K562 (cell line): ENCODE measurements at regions not wholly inside any gene's neighbourhood (a gene's known extent, or its start where the extent isn't known, plus 50 kb on each side); places are given as distances from the start of the nearest gene placed in this dataset.

Experiments used
- ATAC-seq: fragments of 200-7000 bp; cut with Tn5 transposase; 3 replicates; pipeline ENCODE4 v1.9.1; 2020; ENCODE audit warnings: moderate library complexity
- BruUV-seq: library from RNA; stranded (reverse); fragments of 400-500 nt; replicated peaks from 2 replicates; lab custom pipeline; 2021; lab: Mats Ljungman, UMichigan
- CTCF ChIA-PET: fragments of 300-600 bp; formaldehyde crosslinking; extraction: SDS; loops from one replicate; lab custom pipeline; 2021; ENCODE audit warnings: low intra/inter-chr PET ratio; lab: Yijun Ruan, JAX
- POLR2A ChIA-PET: fragments of 300-600, 350-650 bp; sonication (Branson Sonifier 250); formaldehyde crosslinking; extraction: SDS; loops from one replicate; lab custom pipeline; 2021; ENCODE audit warnings: antibody characterized with exemption, inconsistent platforms; lab: Yijun Ruan, JAX
- DNase-seq, 4 experiments: peaks; one replicate each; pipeline versions ENCODE4 v3.0.0 to v3.0.0-alpha.2; 2011 to 2018; ENCODE audit warnings: low spot score in 3 of 4, mixed read lengths in 3 of 4; ENCODE audit errors: extremely low read depth in 1 of 4
- FAIRE-seq: peaks from 2 replicates; lab custom pipeline; 2011; peaks lifted over from hg19 to GRCh38; lab: Jason Lieb, UNC
- H2AFZ ChIP-seq: 2 replicates; pipeline ENCODE4 v1.6.0; 2011; ENCODE audit warnings: low read depth, low read length, control low read depth, inconsistent platforms
- H3K27ac ChIP-seq: fragments of 200-600 bp; 3 replicates; pipeline ENCODE4 v1.8.0; 2011; ENCODE audit warnings: low read depth, mild to moderate bottlenecking, control low read depth, inconsistent platforms, low read length, moderate library complexity, mixed read lengths; ENCODE audit errors: extremely low read depth
- H3K27me3 ChIP-seq, 2 experiments: fragments of 300-600 bp in 1 of 2; 2 replicates in 1 of 2; 3 replicates in 1 of 2; pipeline versions ENCODE4 v1.6.0 to v1.8.0; 2011; ENCODE audit warnings: inconsistent platforms in 2 of 2, low read length in 2 of 2, mild to moderate bottlenecking in 1 of 2, mixed read lengths in 1 of 2, moderate library complexity in 1 of 2; ENCODE audit not compliant: control insufficient read depth in 2 of 2, insufficient read depth in 2 of 2
- H3K36me3 ChIP-seq: fragments of 300-600 bp; 3 replicates; pipeline ENCODE4 v1.8.0; 2011; ENCODE audit warnings: mild to moderate bottlenecking, low read length, inconsistent platforms; ENCODE audit not compliant: control insufficient read depth, insufficient read depth
- H3K4me1 ChIP-seq, 2 experiments: fragments of 200-600 bp in 1 of 2; replicated peaks in 1 of 2; 2 replicates in 1 of 2; 3 replicates in 1 of 2; pipeline versions ENCODE4 v1.5.1 to v1.8.0; 2011; ENCODE audit warnings: inconsistent platforms in 2 of 2, low read length in 2 of 2, mild to moderate bottlenecking in 1 of 2, mixed read lengths in 1 of 2, moderate library complexity in 1 of 2; ENCODE audit not compliant: control insufficient read depth in 2 of 2, insufficient read depth in 2 of 2
- H3K4me2 ChIP-seq: 2 replicates; pipeline ENCODE4 v1.6.1; 2011; ENCODE audit warnings: low read length, control low read depth, inconsistent platforms, mixed read lengths; ENCODE audit not compliant: insufficient read depth
- H3K4me3 ChIP-seq: fragments of 200-600 bp; sonication (generic), shearing (Covaris generic); 2 replicates; pipeline ENCODE4 v1.5.1; 2016; ENCODE audit warnings: control low read depth, inconsistent platforms
- H3K79me2 ChIP-seq: fragments of 200-600 bp; 3 replicates; pipeline ENCODE4 v1.8.0; 2011; ENCODE audit warnings: low read length, inconsistent platforms; ENCODE audit not compliant: control insufficient read depth, insufficient read depth
- H3K9ac ChIP-seq, 2 experiments: 2 replicates each; pipeline versions ENCODE4 v1.6.0 to v1.6.1; 2011; ENCODE audit warnings: low read depth in 2 of 2, low read length in 2 of 2, control low read depth in 1 of 2, inconsistent platforms in 1 of 2, mild to moderate bottlenecking in 1 of 2, mixed read lengths in 1 of 2; ENCODE audit not compliant: insufficient read depth in 1 of 2
- H3K9me1 ChIP-seq: one replicate; pipeline ENCODE4 v1.6.0; 2011; ENCODE audit warnings: inconsistent platforms, mild to moderate bottlenecking, low read length, moderate library complexity; ENCODE audit not compliant: control insufficient read depth, insufficient read depth
- H3K9me3 ChIP-seq: replicated peaks from 2 replicates; pipeline ENCODE4 v1.5.1; 2011; ENCODE audit warnings: low read depth, low read length, inconsistent platforms; ENCODE audit not compliant: control insufficient read depth, insufficient read depth
- H4K20me1 ChIP-seq: replicated peaks from 2 replicates; pipeline ENCODE4 v1.6.1; 2011; ENCODE audit warnings: low read length, inconsistent platforms, mixed read lengths; ENCODE audit not compliant: control insufficient read depth, insufficient read depth
- ETV6 ChIP-seq, 3 experiments: fragments of 150-350 bp in 1 of 3; sonication (generic) in 1 of 3; formaldehyde crosslinking in 1 of 3; IDR thresholded peaks; 2 replicates each; pipeline versions ENCODE4 v1.6.1 to v1.8.0; 2014 to 2022; ENCODE audit warnings: borderline replicate concordance in 2 of 3, low read depth in 2 of 3, antibody characterized with exemption in 1 of 3, low read length in 1 of 3, mild to moderate bottlenecking in 1 of 3, missing genetic modification reagents in 1 of 3
- POLR2G ChIP-seq: fragments of 200-400 bp; formaldehyde crosslinking; IDR thresholded peaks from 2 replicates; pipeline ENCODE4 v1.6.1; 2017; ENCODE audit warnings: low read depth, mild to moderate bottlenecking, antibody characterized with exemption, low read length, moderate library complexity
- RBFOX2 ChIP-seq: fragments of 200-400 bp; formaldehyde crosslinking; IDR thresholded peaks from 2 replicates; pipeline ENCODE4 v1.6.1; 2017; ENCODE audit warnings: low read depth, mild to moderate bottlenecking, low read length, moderate library complexity
- RCOR1 ChIP-seq, 2 experiments: IDR thresholded peaks; 2 replicates each; pipeline ENCODE4 v1.6.1; 2012; ENCODE audit warnings: low read depth in 2 of 2, low read length in 2 of 2, borderline replicate concordance in 1 of 2, improper control_type of control experiment in 1 of 2
- ZKSCAN3 ChIP-seq: fragments of 250-450 bp; sonication (Bioruptor Pico); IDR thresholded peaks from 2 replicates; pipeline ENCODE4 v1.4.0; 2020
- ZNF431 ChIP-seq: sonication (generic); formaldehyde crosslinking; IDR thresholded peaks from 2 replicates; pipeline ENCODE4 v1.8.0; 2022; ENCODE audit warnings: mild to moderate bottlenecking, missing genetic modification reagents
- ZNF76 ChIP-seq: fragments of 250-450 bp; sonication (Bioruptor Pico); IDR thresholded peaks from 2 replicates; pipeline ENCODE4 v1.4.0; 2020; ENCODE audit warnings: mild to moderate bottlenecking, moderate library complexity, borderline replicate concordance
- WGBS: fragments of 100-300 bp; shearing (Covaris generic); methylation state at CpG from one replicate; pipeline ENCODE4 v1.1.6; 2016; ENCODE audit warnings: low coverage, mixed read lengths; ENCODE audit not compliant: insufficient coverage; ENCODE audit errors: missing lambda C conversion rate; 5-methylcytosine and 5-hydroxymethylcytosine counted together
- in situ Hi-C: fragments of 300-500 bp; cut with MboI; formaldehyde crosslinking; loops from 4 replicates; pipeline ENCODE4 v1.15.0; 2018; ENCODE audit warnings: inconsistent platforms, mixed read lengths
- intact Hi-C: fragments of 100-400 bp; cut with micrococcal nuclease; formaldehyde crosslinking; loops from 2 replicates; pipeline ENCODE4 v1.14.2; 2022
- TF ChIP-seq, protein P1 (sequence below), 2 experiments: IDR thresholded peaks; 2 replicates each; pipeline ENCODE4 v1.6.1; 2011; ENCODE audit warnings: borderline replicate concordance in 1 of 2, control low read depth in 1 of 2, low read depth in 1 of 2, low read length in 1 of 2, mild to moderate bottlenecking in 1 of 2, mixed read lengths in 1 of 2, moderate library complexity in 1 of 2; ENCODE audit not compliant: insufficient read depth in 1 of 2, insufficient read length in 1 of 2, poor library complexity in 1 of 2, severe bottlenecking in 1 of 2; ENCODE audit errors: extremely low read depth in 1 of 2

DNA sequence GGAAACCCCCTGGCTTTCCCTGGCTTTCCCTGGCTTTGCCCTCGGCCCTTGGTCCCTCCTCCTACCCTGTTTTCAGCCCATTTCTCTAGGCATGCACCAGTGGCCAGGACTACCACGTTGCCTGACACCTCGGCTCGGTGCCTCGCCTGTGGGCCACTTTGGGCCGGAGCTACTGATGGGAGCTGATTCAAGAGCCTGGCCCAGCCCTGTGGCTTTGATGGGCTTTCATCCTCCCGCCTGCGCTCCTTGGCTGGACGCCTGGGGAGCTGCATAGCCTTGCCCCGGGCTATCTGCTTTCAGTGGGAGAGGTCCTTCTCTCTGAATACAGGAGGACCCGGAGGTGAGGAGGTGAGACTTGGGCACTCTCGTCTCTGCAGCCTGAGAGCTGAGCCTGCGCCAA is 192.7 kb upstream of the HES1 start:
- peak; percentile 25 for ATAC-seq
- H3K79me2 ChIP-seq = no peaks in the 10 kb centered on the region
- no peak for FAIRE-seq
- H3K36me3 ChIP-seq = no peaks in the 10 kb centered on the region
- ChIA-PET CTCF (no interaction called here), POLR2A (interaction anchor here (0.7 to 3.4 kb wide), 6 partner anchors 13 to 194 kb away, joined by 3 to 16 read pairs (median 4); no protein-coding TSS in a partner anchor)
- H2AFZ ChIP-seq = peak overlapping the region; percentile 95
- in situ Hi-C loops (no loop called here), intact Hi-C loops (loop anchor here (10.0 kb wide), 1 partner anchor 372 kb away; no protein-coding TSS in a partner anchor)
- TF ChIP-seq ZNF431 (CRISPR knock-in tag) = no peak
- TF ChIP-seq RCOR1 (IDR thresholded peaks at IDR 0.05; ENCODE audit: borderline replicate concordance in 1 of 2, low read depth in 2 of 2, low read length in 2 of 2) = 0 out of 4 replicates have a peak, but pooled peaks of 1 of the 2 experiments have one; percentile 15
- TF ChIP-seq RBFOX2 = peak; percentile 47; the same call in 1 of the 2 replicates
- peak; percentile 56; the same call in 1 of the 2 replicates for TF ChIP-seq POLR2G
- TF ChIP-seq, protein P1, sequence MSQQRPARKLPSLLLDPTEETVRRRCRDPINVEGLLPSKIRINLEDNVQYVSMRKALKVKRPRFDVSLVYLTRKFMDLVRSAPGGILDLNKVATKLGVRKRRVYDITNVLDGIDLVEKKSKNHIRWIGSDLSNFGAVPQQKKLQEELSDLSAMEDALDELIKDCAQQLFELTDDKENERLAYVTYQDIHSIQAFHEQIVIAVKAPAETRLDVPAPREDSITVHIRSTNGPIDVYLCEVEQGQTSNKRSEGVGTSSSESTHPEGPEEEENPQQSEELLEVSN (IDR thresholded peaks at IDR 0.05; ENCODE audit: borderline replicate concordance in 1 of 2, extremely low read depth in 1 of 2, insufficient read depth in 1 of 2, insufficient read length in 1 of 2, low read depth in 1 of 2, low read length in 1 of 2, poor library complexity in 1 of 2, severe bottlenecking in 1 of 2) = peak in 1 of 2 experiments; percentile 24
- TF ChIP-seq ZKSCAN3 = no peak
- no peak for TF ChIP-seq ZNF76
- TF ChIP-seq ETV6 (IDR thresholded peaks at IDR 0.05; ENCODE audit: borderline replicate concordance in 1 of 2, low read depth in 2 of 2, low read length in 1 of 2) = no peak
- TF ChIP-seq ETV6 (CRISPR knock-in tag; IDR thresholded peaks at IDR 0.05; ENCODE audit: borderline replicate concordance) = no peak
- H3K27ac ChIP-seq = peak overlapping the region; percentile 89
- no peaks in the 10 kb centered on the region for H3K9me1 ChIP-seq
- WGBS = 67% methylated on average over 11 of the region's 13 CpGs
- no peaks in the 10 kb centered on the region for H4K20me1 ChIP-seq
- no peak for DNase-seq
- peak overlapping the region; percentile 66 to 85 for H3K9ac ChIP-seq
- no peaks in the 10 kb centered on the region for H3K9me3 ChIP-seq
- peak overlapping the region; percentile 59; the same call in 1 of the 2 replicates for H3K4me2 ChIP-seq
- peaks cover 26 to 55% of the 10 kb centered on the region in 2 experiments for H3K4me1 ChIP-seq
- no TSS peak for BruUV-seq
- no peak overlapping the region for H3K4me3 ChIP-seq
- no peaks in the 10 kb centered on the region for H3K27me3 ChIP-seq
